ENCODE measurements at regions not wholly inside any gene's neighbourhood (a gene's known extent, or its start where the extent isn't known, plus 50 kb on each side); places are given as distances from the start of the nearest gene placed in this dataset.

DNA sequence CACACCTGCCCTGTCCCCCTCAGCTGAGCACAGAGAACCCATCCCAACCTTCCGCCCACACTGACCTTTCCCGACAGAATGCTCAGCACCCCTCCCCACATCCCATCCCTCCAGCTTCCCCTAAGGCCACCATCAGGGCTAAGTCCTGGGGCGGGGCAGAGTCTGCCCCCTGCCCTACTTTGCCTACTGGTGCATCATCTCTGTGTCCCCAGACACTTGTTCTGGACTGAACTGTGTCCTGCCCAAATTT is 109.8 kb downstream of the CTTN start:
- POLR2A ChIA-PET = no interaction called here
- H3K4me3 ChIP-seq (ENCODE audit: low read depth, low read length) = no peak overlapping the region
- TF ChIP-seq, protein P1, sequence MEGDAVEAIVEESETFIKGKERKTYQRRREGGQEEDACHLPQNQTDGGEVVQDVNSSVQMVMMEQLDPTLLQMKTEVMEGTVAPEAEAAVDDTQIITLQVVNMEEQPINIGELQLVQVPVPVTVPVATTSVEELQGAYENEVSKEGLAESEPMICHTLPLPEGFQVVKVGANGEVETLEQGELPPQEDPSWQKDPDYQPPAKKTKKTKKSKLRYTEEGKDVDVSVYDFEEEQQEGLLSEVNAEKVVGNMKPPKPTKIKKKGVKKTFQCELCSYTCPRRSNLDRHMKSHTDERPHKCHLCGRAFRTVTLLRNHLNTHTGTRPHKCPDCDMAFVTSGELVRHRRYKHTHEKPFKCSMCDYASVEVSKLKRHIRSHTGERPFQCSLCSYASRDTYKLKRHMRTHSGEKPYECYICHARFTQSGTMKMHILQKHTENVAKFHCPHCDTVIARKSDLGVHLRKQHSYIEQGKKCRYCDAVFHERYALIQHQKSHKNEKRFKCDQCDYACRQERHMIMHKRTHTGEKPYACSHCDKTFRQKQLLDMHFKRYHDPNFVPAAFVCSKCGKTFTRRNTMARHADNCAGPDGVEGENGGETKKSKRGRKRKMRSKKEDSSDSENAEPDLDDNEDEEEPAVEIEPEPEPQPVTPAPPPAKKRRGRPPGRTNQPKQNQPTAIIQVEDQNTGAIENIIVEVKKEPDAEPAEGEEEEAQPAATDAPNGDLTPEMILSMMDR (IDR thresholded peaks at IDR 0.05; ENCODE audit: low read depth, low read length) = no peak
- peaks cover 11% of the 10 kb centered on the region for H3K9me3 ChIP-seq (ENCODE audit: control insufficient read depth, insufficient read depth, low read length)
- H3K27me3 ChIP-seq (ENCODE audit: control insufficient read depth, insufficient read depth, low read length) = no peaks in the 10 kb centered on the region
- DNase-seq (ENCODE audit: low read depth, low spot score) = no peak
- H3K27ac ChIP-seq (ENCODE audit: low read depth, low read length) = no peak overlapping the region
- CTCF ChIA-PET = no interaction called here

DNA sequence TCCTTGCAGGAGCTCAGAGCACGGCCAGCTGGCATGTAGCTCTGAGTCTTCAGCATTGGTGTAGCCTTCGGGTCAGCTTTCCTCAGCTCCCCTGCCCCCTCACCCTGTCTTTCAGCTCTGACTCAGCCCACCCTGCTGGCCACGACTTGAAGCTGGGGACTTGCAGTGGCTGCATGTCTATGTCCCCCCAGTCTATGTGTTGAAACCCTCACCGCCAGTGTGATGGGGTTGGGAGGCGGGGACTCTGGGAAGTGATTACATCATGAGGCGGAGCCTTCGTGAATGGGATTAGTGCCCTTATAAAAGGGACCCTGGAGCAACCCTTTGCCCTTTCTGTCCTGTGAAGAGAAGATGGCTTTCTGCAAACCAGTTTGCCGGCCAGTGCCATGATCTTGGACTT is 111.1 kb downstream of the CTTN start:
- H3K4me3 ChIP-seq (ENCODE audit: low read depth, low read length) = no peak overlapping the region
- H3K27ac ChIP-seq (ENCODE audit: low read depth, low read length) = no peak overlapping the region
- CTCF ChIA-PET = no interaction called here
- DNase-seq (ENCODE audit: low read depth, low spot score) = no peak
- H3K27me3 ChIP-seq (ENCODE audit: control insufficient read depth, insufficient read depth, low read length) = no peaks in the 10 kb centered on the region
- peaks cover 13% of the 10 kb centered on the region for H3K9me3 ChIP-seq (ENCODE audit: control insufficient read depth, insufficient read depth, low read length)
- TF ChIP-seq, protein P1 (IDR thresholded peaks at IDR 0.05; ENCODE audit: low read depth, low read length) = no peak
- POLR2A ChIA-PET = no interaction called here

DNA sequence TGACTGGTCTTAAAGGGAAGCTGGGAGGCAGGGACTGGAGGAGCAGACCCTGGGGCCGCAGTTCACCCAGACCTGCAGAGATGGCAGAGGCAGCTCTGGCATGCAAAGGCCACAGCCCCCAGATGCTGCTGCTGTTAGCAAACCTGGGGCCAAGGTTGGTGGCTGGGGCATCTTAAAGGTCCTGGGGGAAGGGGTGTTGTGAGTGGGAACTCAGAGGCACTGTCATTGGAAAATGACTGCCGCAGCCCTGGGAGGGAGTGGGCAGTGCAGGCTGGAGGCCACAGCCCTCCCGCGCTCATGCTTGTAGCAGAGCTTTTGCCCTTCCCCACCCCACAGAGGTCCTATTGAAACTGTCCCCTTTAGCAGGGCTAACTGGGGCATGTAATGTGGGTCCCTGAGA is 111.8 kb downstream of the CTTN start:
- TF ChIP-seq, protein P1 (IDR thresholded peaks at IDR 0.05; ENCODE audit: low read depth, low read length) = no peak
- H3K27ac ChIP-seq (ENCODE audit: low read depth, low read length) = no peak overlapping the region

DNA sequence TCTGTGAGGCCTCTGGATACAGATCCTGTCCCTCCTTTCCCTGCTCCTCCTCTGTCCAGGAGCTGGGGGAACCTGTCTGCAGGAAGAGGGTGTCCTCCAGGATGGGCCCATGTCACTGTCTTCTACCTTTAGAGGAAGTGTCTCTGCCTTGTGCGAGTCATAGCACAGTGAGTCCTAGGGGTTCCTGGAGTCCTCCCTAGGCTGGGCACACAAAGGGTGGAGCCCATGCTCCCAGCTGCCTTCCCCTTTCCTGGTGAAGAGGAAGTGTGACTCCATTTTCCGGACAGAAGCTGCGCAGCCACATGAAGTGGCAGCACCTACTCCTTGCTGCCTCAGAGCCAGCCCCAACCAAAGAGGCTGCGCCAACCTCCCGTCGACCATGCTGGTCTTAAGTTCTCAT is 112.2 kb downstream of the CTTN start:
- Histone ChIP-seq H3K27ac (ENCODE audit: low read depth, low read length) (no peak overlapping the region), H3K27me3 (ENCODE audit: control insufficient read depth, insufficient read depth, low read length) (no peaks in the 10 kb centered on the region), H3K9me3 (ENCODE audit: control insufficient read depth, insufficient read depth, low read length) (peaks cover 13% of the 10 kb centered on the region), H3K4me3 (ENCODE audit: low read depth, low read length) (no peak overlapping the region)
- ChIA-PET CTCF (no interaction called here), POLR2A (no interaction called here)
- no peak for DNase-seq (ENCODE audit: low read depth, low spot score)
- TF ChIP-seq, protein P1 (IDR thresholded peaks at IDR 0.05; ENCODE audit: low read depth, low read length) = no peak

More for the DNA sequence above, 111.8 kb downstream of the CTTN start:
- H3K27me3 ChIP-seq (ENCODE audit: control insufficient read depth, insufficient read depth, low read length) = no peaks in the 10 kb centered on the region
- DNase-seq (ENCODE audit: low read depth, low spot score) = no peak
- H3K4me3 ChIP-seq (ENCODE audit: low read depth, low read length) = no peak overlapping the region
- POLR2A ChIA-PET = no interaction called here
- CTCF ChIA-PET = no interaction called here
- H3K9me3 ChIP-seq (ENCODE audit: control insufficient read depth, insufficient read depth, low read length) = peaks cover 13% of the 10 kb centered on the region

DNA sequence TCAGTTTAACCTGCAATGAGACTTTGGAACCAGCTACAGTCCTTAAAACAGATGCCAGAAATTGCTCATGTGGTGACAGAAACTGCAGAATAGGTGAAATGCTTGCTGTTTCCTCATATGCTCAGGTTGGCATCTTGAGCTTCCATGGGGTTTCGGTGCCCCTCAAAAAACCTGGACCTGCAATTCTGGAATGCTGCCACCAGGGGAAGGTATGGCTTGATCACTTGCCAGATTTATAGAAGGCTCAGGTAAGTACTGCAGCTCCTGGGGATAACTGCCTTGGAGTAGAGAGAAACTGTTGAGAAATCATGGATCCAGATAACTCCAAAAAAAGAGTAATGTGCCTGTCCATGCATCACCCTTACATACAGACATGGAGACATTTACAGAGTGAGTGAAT is 113.0 kb downstream of the CTTN start:
- CTCF ChIA-PET = no interaction called here
- no peak for DNase-seq (ENCODE audit: low read depth, low spot score)
- TF ChIP-seq, protein P1 (IDR thresholded peaks at IDR 0.05; ENCODE audit: low read depth, low read length) = no peak
- Histone ChIP-seq H3K4me3 (ENCODE audit: low read depth, low read length) (no peak overlapping the region), H3K9me3 (ENCODE audit: control insufficient read depth, insufficient read depth, low read length) (peaks cover 13% of the 10 kb centered on the region), H3K27me3 (ENCODE audit: control insufficient read depth, insufficient read depth, low read length) (no peaks in the 10 kb centered on the region), H3K27ac (ENCODE audit: low read depth, low read length) (no peak overlapping the region)
- POLR2A ChIA-PET = no interaction called here

Data from AG04450 (cell line).